H1 (cell line): ENCODE measurements at regions not wholly inside any gene's neighbourhood (a gene's known extent, or its start where the extent isn't known, plus 50 kb on each side); places are given as distances from the start of the nearest gene placed in this dataset.

Experiments used
- CTCF ChIA-PET: fragments of 300-600 bp; sonication (Branson Sonifier 250); formaldehyde crosslinking; loops from one replicate; lab custom pipeline; 2021; ENCODE audit not compliant: partially characterized antibody; lab: Charles Lee
- POLR2A ChIA-PET: fragments of 300-600 bp; sonication (Branson Sonifier 250); formaldehyde crosslinking; loops from one replicate; lab custom pipeline; 2021; ENCODE audit warnings: inconsistent platforms; ENCODE audit not compliant: partially characterized antibody; lab: Charles Lee
- DNase-seq, 2 experiments: peaks; one replicate each; pipeline versions ENCODE4 v3.0.0 to v3.0.0-alpha.2; 2010 to 2022; ENCODE audit warnings: low spot score in 2 of 2, low read depth in 1 of 2, mixed read lengths in 1 of 2
- FAIRE-seq: peaks from 2 replicates; lab custom pipeline; 2011; peaks lifted over from hg19 to GRCh38; lab: Jason Lieb, UNC
- H2AFZ ChIP-seq: 2 replicates; pipeline ENCODE4 v1.8.1; 2012; ENCODE audit warnings: low read length, inconsistent platforms
- H2AK5ac ChIP-seq: 2 replicates; pipeline ENCODE4 v1.6.1; 2013; ENCODE audit warnings: low read depth, low read length
- H2BK120ac ChIP-seq: replicated peaks from 2 replicates; pipeline ENCODE3; 2013; ENCODE audit warnings: low read depth, low read length, inconsistent platforms
- H2BK12ac ChIP-seq: 2 replicates; pipeline ENCODE4 v1.6.1; 2013; ENCODE audit warnings: low read depth, low read length
- H2BK15ac ChIP-seq: 2 replicates; pipeline ENCODE4 v1.6.1; 2013; ENCODE audit warnings: low read length
- H2BK20ac ChIP-seq: 2 replicates; pipeline ENCODE4 v1.6.1; 2013; ENCODE audit warnings: low read length
- H2BK5ac ChIP-seq: 2 replicates; pipeline ENCODE4 v1.6.1; 2013; ENCODE audit warnings: low read depth, low read length
- H3K14ac ChIP-seq: 2 replicates; pipeline ENCODE4 v1.6.1; 2013; ENCODE audit warnings: inconsistent platforms; ENCODE audit not compliant: insufficient read length
- H3K18ac ChIP-seq: 2 replicates; pipeline ENCODE4 v1.6.1; 2013; ENCODE audit warnings: low read length; ENCODE audit errors: extremely low read depth
- H3K23ac ChIP-seq: 2 replicates; pipeline ENCODE4 v1.6.1; 2013; ENCODE audit warnings: inconsistent platforms; ENCODE audit not compliant: insufficient read length
- H3K23me2 ChIP-seq: 2 replicates; pipeline ENCODE4 v1.6.1; 2013; ENCODE audit warnings: low read depth, low read length
- H3K27ac ChIP-seq: 2 replicates; pipeline ENCODE4 v1.6.1; 2011; ENCODE audit warnings: low read depth, low read length, inconsistent platforms
- H3K27me3 ChIP-seq, 4 experiments: replicated peaks in 1 of 4; 1 replicate in 1 of 4; 2 replicates in 3 of 4; pipeline versions ENCODE4 v1.6.1 to v1.8.1; 2011 to 2013; ENCODE audit warnings: low read length in 3 of 4, mild to moderate bottlenecking in 3 of 4, inconsistent platforms in 2 of 4, mixed read lengths in 2 of 4, moderate library complexity in 1 of 4; ENCODE audit not compliant: control insufficient read depth in 3 of 4, insufficient read depth in 3 of 4; ENCODE audit errors: extremely low read depth in 1 of 4
- H3K36me3 ChIP-seq, 4 experiments: 2 replicates each; pipeline versions ENCODE4 v1.6.1 to v1.8.1; 2011 to 2013; ENCODE audit warnings: mild to moderate bottlenecking in 4 of 4, low read length in 3 of 4, moderate library complexity in 2 of 4, control low read depth in 1 of 4, inconsistent platforms in 1 of 4; ENCODE audit not compliant: insufficient read depth in 4 of 4, control insufficient read depth in 2 of 4
- H3K4ac ChIP-seq: replicated peaks from 2 replicates; pipeline ENCODE3; 2013; ENCODE audit warnings: low read length, low read depth, mixed read lengths, inconsistent platforms; ENCODE audit not compliant: insufficient read length
- H3K4me1 ChIP-seq, 4 experiments: replicated peaks in 1 of 4; 1 replicate in 1 of 4; 2 replicates in 3 of 4; pipeline versions ENCODE4 v1.6.1 to v1.8.1; 2011 to 2013; ENCODE audit warnings: low read length in 3 of 4, inconsistent platforms in 2 of 4, mixed read lengths in 1 of 4; ENCODE audit not compliant: insufficient read depth in 4 of 4, control insufficient read depth in 3 of 4
- H3K4me2 ChIP-seq, 2 experiments: 2 replicates each; pipeline versions ENCODE4 v1.6.1 to v1.8.1; 2011 to 2013; ENCODE audit warnings: low read depth in 2 of 2, low read length in 2 of 2, control low read depth in 1 of 2, inconsistent platforms in 1 of 2, mild to moderate bottlenecking in 1 of 2; ENCODE audit not compliant: insufficient read depth in 1 of 2
- H3K4me3 ChIP-seq, 4 experiments: fragments of 200-600, 300-600 bp in 1 of 4; sonication (generic), shearing (Covaris generic), sonication (Bioruptor Twin) in 1 of 4; 2 replicates each; pipeline versions ENCODE4 v1.5.1 to v1.8.1; 2011 to 2016; ENCODE audit warnings: low read length in 4 of 4, low read depth in 3 of 4, control low read depth in 2 of 4, inconsistent platforms in 2 of 4, mild to moderate bottlenecking in 2 of 4, mixed read lengths in 1 of 4, moderate library complexity in 1 of 4; ENCODE audit not compliant: insufficient read depth in 2 of 4; ENCODE audit errors: extremely low read depth in 1 of 4
- H3K56ac ChIP-seq: replicated peaks from 2 replicates; pipeline ENCODE3; 2013; ENCODE audit warnings: low read depth, mild to moderate bottlenecking, mixed read lengths, low read length, inconsistent platforms; ENCODE audit not compliant: insufficient read length
- H3K79me1 ChIP-seq: 2 replicates; pipeline ENCODE4 v1.6.1; 2013; ENCODE audit warnings: low read depth, low read length, control low read depth
- H3K79me2 ChIP-seq, 2 experiments: 2 replicates each; pipeline versions ENCODE4 v1.6.1 to v1.8.1; 2012 to 2013; ENCODE audit warnings: low read length in 2 of 2, mild to moderate bottlenecking in 2 of 2, inconsistent platforms in 1 of 2; ENCODE audit not compliant: insufficient read depth in 2 of 2, control insufficient read depth in 1 of 2
- H3K9ac ChIP-seq, 4 experiments: replicated peaks in 1 of 4; 1 replicate in 1 of 4; 2 replicates in 3 of 4; pipeline versions ENCODE4 v1.6.1 to v1.8.1; 2011 to 2013; ENCODE audit warnings: low read depth in 3 of 4, low read length in 3 of 4, control low read depth in 2 of 4, mild to moderate bottlenecking in 2 of 4, moderate library complexity in 2 of 4, inconsistent platforms in 1 of 4; ENCODE audit errors: extremely low read depth in 1 of 4
- H3K9me3 ChIP-seq, 2 experiments: 2 replicates each; pipeline versions ENCODE4 v1.6.1 to v1.8.1; 2012 to 2013; ENCODE audit warnings: mild to moderate bottlenecking in 2 of 2, moderate library complexity in 2 of 2, control low read depth in 1 of 2, inconsistent platforms in 1 of 2, low read depth in 1 of 2, low read length in 1 of 2, mixed read lengths in 1 of 2; ENCODE audit not compliant: insufficient read depth in 2 of 2
- H4K20me1 ChIP-seq, 2 experiments: replicated peaks in 1 of 2; 2 replicates each; pipeline versions ENCODE3 to v1.8.1; 2011 to 2013; ENCODE audit warnings: inconsistent platforms in 2 of 2, low read length in 2 of 2, mild to moderate bottlenecking in 1 of 2; ENCODE audit not compliant: insufficient read depth in 2 of 2, control insufficient read depth in 1 of 2
- H4K5ac ChIP-seq: 2 replicates; pipeline ENCODE4 v1.6.1; 2013; ENCODE audit warnings: low read length, low read depth, mixed read lengths, inconsistent platforms; ENCODE audit not compliant: insufficient read length
- H4K8ac ChIP-seq: 2 replicates; pipeline ENCODE4 v1.8.0; 2013; ENCODE audit warnings: mild to moderate bottlenecking, moderate library complexity, low read length, inconsistent platforms; ENCODE audit not compliant: insufficient read depth; ENCODE audit errors: extremely low read depth
- H4K91ac ChIP-seq: replicated peaks from 2 replicates; pipeline ENCODE3; 2013; ENCODE audit warnings: low read length, mixed read lengths, inconsistent platforms; ENCODE audit not compliant: insufficient read length
- ATF2 ChIP-seq: IDR thresholded peaks from 2 replicates; pipeline ENCODE4 v1.6.1; 2012; ENCODE audit warnings: low read length, inconsistent platforms
- CHD1 ChIP-seq: IDR thresholded peaks from 2 replicates; pipeline ENCODE4 v1.6.1; 2012; ENCODE audit warnings: low read depth, low read length, improper control_type of control experiment
- CREB1 ChIP-seq: IDR thresholded peaks from 2 replicates; pipeline ENCODE4 v1.6.1; 2012; ENCODE audit warnings: inconsistent platforms
- GABPA ChIP-seq: IDR thresholded peaks from 2 replicates; pipeline ENCODE4 v1.6.1; 2011; ENCODE audit warnings: mild to moderate bottlenecking, low read length, moderate library complexity, borderline replicate concordance; ENCODE audit not compliant: insufficient read depth
- NRF1 ChIP-seq: IDR thresholded peaks from 2 replicates; pipeline ENCODE4 v1.6.1; 2011; ENCODE audit warnings: mild to moderate bottlenecking, low read depth, low read length, improper control_type of control experiment
- POLR2AphosphoS5 ChIP-seq: IDR thresholded peaks from 2 replicates; pipeline ENCODE4 v1.6.1; 2011; ENCODE audit warnings: low read depth, low read length
- TBP ChIP-seq: IDR thresholded peaks from 2 replicates; pipeline ENCODE4 v1.6.1; 2011; ENCODE audit warnings: low read depth, low read length, improper control_type of control experiment
- YY1 ChIP-seq: IDR thresholded peaks from 2 replicates; pipeline ENCODE4 v1.6.1; 2011; ENCODE audit warnings: low read depth, mild to moderate bottlenecking, low read length
- WGBS, 2 experiments: shearing (Covaris generic) in 1 of 2; methylation state at CpG; one replicate each; pipeline versions ENCODE4 v1.1.6 to v1.1.7; 2013 to 2015; ENCODE audit warnings: low lambda C conversion rate in 2 of 2, mixed read lengths in 2 of 2, inconsistent platforms in 1 of 2, low coverage in 1 of 2, missing lambda C conversion rate in 1 of 2; ENCODE audit not compliant: insufficient replicate concordance in 2 of 2, insufficient coverage in 1 of 2, insufficient read length in 1 of 2; ENCODE audit errors: extremely low coverage in 1 of 2, missing lambda C conversion rate in 1 of 2; 5-methylcytosine and 5-hydroxymethylcytosine counted together

GRCh38 chr10:44660271-44660670 is 250.9 kb upstream of the TMEM72 start:
- H2AK5ac ChIP-seq: no peak overlapping the region
- no peak overlapping the region for H4K5ac ChIP-seq
- H3K9ac ChIP-seq: no peak overlapping the region
- no peak overlapping the region for H3K4me2 ChIP-seq
- FAIRE-seq (no peak), DNase-seq (no peak)
- no peak overlapping the region for H3K18ac ChIP-seq
- H3K27me3 ChIP-seq: no peaks in the 10 kb centered on the region
- H3K4me1 ChIP-seq: no peaks in the 10 kb centered on the region
- no peak overlapping the region for H4K91ac ChIP-seq
- no peak overlapping the region for H2AFZ ChIP-seq
- H4K8ac ChIP-seq: no peak overlapping the region
- POLR2A ChIA-PET: no interaction called here
- CTCF ChIA-PET: no interaction called here
- no peak overlapping the region for H3K14ac ChIP-seq
- no peak overlapping the region for H2BK120ac ChIP-seq
- H2BK5ac ChIP-seq: no peak overlapping the region
- no peak overlapping the region for H3K4ac ChIP-seq
- no peak overlapping the region for H3K27ac ChIP-seq
- H3K79me2 ChIP-seq: no peaks in the 10 kb centered on the region
- no peak overlapping the region for H2BK15ac ChIP-seq
- WGBS, 2 experiments: 93% methylated on average over 2 of the region's 2 CpGs; no CpG with 5 or more reads in 1 of the 2 experiments
- H3K36me3 ChIP-seq: no peaks in the 10 kb centered on the region
- H2BK20ac ChIP-seq: no peak overlapping the region
- no peak overlapping the region for H3K56ac ChIP-seq
- no peak overlapping the region for H3K4me3 ChIP-seq
- no peaks in the 10 kb centered on the region for H3K79me1 ChIP-seq
- H4K20me1 ChIP-seq: no peaks in the 10 kb centered on the region
- H3K23me2 ChIP-seq: no peaks in the 10 kb centered on the region
- no peaks in the 10 kb centered on the region for H3K9me3 ChIP-seq
- no peak overlapping the region for H3K23ac ChIP-seq
- H2BK12ac ChIP-seq: no peak overlapping the region
- TF ChIP-seq POLR2AphosphoS5: no peak
- TF ChIP-seq CHD1: no peak
- no peak for TF ChIP-seq ATF2
- no peak for TF ChIP-seq CREB1
- no peak for TF ChIP-seq YY1
- no peak for TF ChIP-seq NRF1
- TF ChIP-seq GABPA: no peak
- no peak for TF ChIP-seq TBP
